ENCODE measurements at regions not wholly inside any gene's neighbourhood (a gene's known extent, or its start where the extent isn't known, plus 50 kb on each side); places are given as distances from the start of the nearest gene placed in this dataset.

GRCh38 chr1:188382851-188383250, 1554.1 kb downstream of the PLA2G4A start:
- ATAC-seq, result no peak
- TF ChIP-seq ZFP3 (CRISPR knock-in tag; IDR thresholded peaks at IDR 0.05) (no peak), TOX (CRISPR knock-in tag; IDR thresholded peaks at IDR 0.05; ENCODE audit: borderline replicate concordance) (no peak), ZNF8 (CRISPR knock-in tag; IDR thresholded peaks at IDR 0.05) (no peak), SNAI2 (CRISPR knock-in tag; IDR thresholded peaks at IDR 0.05) (no peak), GLIS3 (CRISPR knock-in tag; IDR thresholded peaks at IDR 0.05) (no peak), ZFP30 (CRISPR knock-in tag; IDR thresholded peaks at IDR 0.05) (no peak), PPARA (CRISPR knock-in tag; IDR thresholded peaks at IDR 0.05; ENCODE audit: borderline replicate concordance) (no peak), CSRNP3 (CRISPR knock-in tag; IDR thresholded peaks at IDR 0.05) (no peak), RARB (CRISPR knock-in tag; IDR thresholded peaks at IDR 0.05) (no peak), POU6F1 (CRISPR knock-in tag; IDR thresholded peaks at IDR 0.05; ENCODE audit: borderline replicate concordance, low read depth) (no peak), TSHZ2 (CRISPR knock-in tag; IDR thresholded peaks at IDR 0.05) (no peak), ISL1 (CRISPR knock-in tag; IDR thresholded peaks at IDR 0.05) (no peak), ZC3H10 (CRISPR knock-in tag; IDR thresholded peaks at IDR 0.05) (no peak), TCF4 (CRISPR knock-in tag; IDR thresholded peaks at IDR 0.05; ENCODE audit: borderline replicate concordance) (no peak), OSR1 (CRISPR knock-in tag; IDR thresholded peaks at IDR 0.05) (no peak)

- peak; percentile 99 for ATAC-seq
- TF ChIP-seq POU6F1 (CRISPR knock-in tag; IDR thresholded peaks at IDR 0.05; ENCODE audit: borderline replicate concordance, low read depth) (0 out of 2 replicates have a peak, but pooled peaks have one; percentile 69), ARNTL (CRISPR knock-in tag; IDR thresholded peaks at IDR 0.05; ENCODE audit: borderline replicate concordance, low read depth) (no peak), CREB5 (CRISPR knock-in tag; IDR thresholded peaks at IDR 0.05; ENCODE audit: low read depth) (0 out of 2 replicates have a peak, but pooled peaks have one; percentile 80), PATZ1 (CRISPR knock-in tag; IDR thresholded peaks at IDR 0.05; ENCODE audit: borderline replicate concordance) (peak; percentile 83; the same call in 1 of the 2 replicates), OSR1 (CRISPR knock-in tag; IDR thresholded peaks at IDR 0.05) (no peak), ZNF70 (CRISPR knock-in tag; IDR thresholded peaks at IDR 0.05) (no peak), TSHZ2 (CRISPR knock-in tag; IDR thresholded peaks at IDR 0.05) (no peak; the same call in 1 of the 2 replicates), SNAI2 (CRISPR knock-in tag; IDR thresholded peaks at IDR 0.05) (no peak), CSRNP3 (CRISPR knock-in tag; IDR thresholded peaks at IDR 0.05) (peak; percentile 89; the same call in 1 of the 2 replicates), ESRRG (CRISPR knock-in tag; IDR thresholded peaks at IDR 0.05) (no peak), BACH2 (CRISPR knock-in tag; IDR thresholded peaks at IDR 0.05; ENCODE audit: borderline replicate concordance) (no peak), RARB (CRISPR knock-in tag; IDR thresholded peaks at IDR 0.05) (peak; percentile 86; the same call in 1 of the 2 replicates), ZC3H10 (CRISPR knock-in tag; IDR thresholded peaks at IDR 0.05) (peak; percentile 92), TCF4 (CRISPR knock-in tag; IDR thresholded peaks at IDR 0.05; ENCODE audit: borderline replicate concordance) (peak; percentile 99), CSDC2 (CRISPR knock-in tag; IDR thresholded peaks at IDR 0.05) (no peak; the same call in 1 of the 2 replicates), ZNF565 (CRISPR knock-in tag; conservative IDR thresholded peaks at IDR 0.05; ENCODE audit: low read depth) (0 out of 2 replicates have a peak, but pooled peaks have one; percentile 46), ZFP3 (CRISPR knock-in tag; IDR thresholded peaks at IDR 0.05) (no peak), ISL1 (CRISPR knock-in tag; IDR thresholded peaks at IDR 0.05) (peak; percentile 97), GLIS3 (CRISPR knock-in tag; IDR thresholded peaks at IDR 0.05) (no peak; the same call in 1 of the 2 replicates), PPARA (CRISPR knock-in tag; IDR thresholded peaks at IDR 0.05; ENCODE audit: borderline replicate concordance) (no peak), ZNF8 (CRISPR knock-in tag; IDR thresholded peaks at IDR 0.05) (0 out of 2 replicates have a peak, but pooled peaks have one; percentile 36)
Observed at GRCh38 chr1:188386161-188386560, 1557.4 kb downstream of the PLA2G4A start.

All from SK-N-SH treated with all-trans-retinoic acid at 6 μM for 48 hours (cell line).